Fibroblast of lung (primary cell): ENCODE measurements at regions not wholly inside any gene's neighbourhood (a gene's known extent, or its start where the extent isn't known, plus 50 kb on each side); places are given as distances from the start of the nearest gene placed in this dataset.

Source experiments
- DNase-seq, 2 donors: peaks; one replicate each; pipeline versions ENCODE4 v3.0.0 to v3.0.0-alpha.2; 2010; ENCODE audit warnings: low read depth in 2 of 2
- H2AFZ ChIP-seq: 2 replicates; pipeline ENCODE4 v1.5.1; 2012; ENCODE audit warnings: low read length, control low read depth, inconsistent platforms
- H3K27ac ChIP-seq: 2 replicates; pipeline ENCODE4 v1.5.1; 2011; ENCODE audit warnings: low read length, control low read depth; ENCODE audit not compliant: insufficient read depth
- H3K27me3 ChIP-seq: 2 replicates; pipeline ENCODE4 v1.5.1; 2011; ENCODE audit warnings: mild to moderate bottlenecking, low read length; ENCODE audit not compliant: control insufficient read depth, insufficient read depth
- H3K36me3 ChIP-seq: 2 replicates; pipeline ENCODE4 v1.5.1; 2011; ENCODE audit warnings: low read length; ENCODE audit not compliant: control insufficient read depth, insufficient read depth
- H3K4me1 ChIP-seq: 2 replicates; pipeline ENCODE4 v1.5.1; 2011; ENCODE audit warnings: low read length; ENCODE audit not compliant: control insufficient read depth, insufficient read depth; ENCODE audit errors: extremely low read depth
- H3K4me2 ChIP-seq: 2 replicates; pipeline ENCODE4 v1.5.1; 2011; ENCODE audit warnings: low read length, control low read depth; ENCODE audit not compliant: insufficient read depth; ENCODE audit errors: extremely low read depth
- H3K4me3 ChIP-seq, 4 experiments: fragments of 200-600 bp in 1 of 4; sonication (generic) in 1 of 4; replicated peaks in 1 of 4; 2 replicates each; pipeline ENCODE4 v1.5.1; 2011 to 2016; ENCODE audit warnings: low read length in 4 of 4, low read depth in 3 of 4, mild to moderate bottlenecking in 3 of 4, control low read depth in 2 of 4, inconsistent platforms in 1 of 4, mixed read lengths in 1 of 4; ENCODE audit not compliant: insufficient read depth in 1 of 4; ENCODE audit errors: control extremely low read depth in 1 of 4
- H3K79me2 ChIP-seq: 2 replicates; pipeline ENCODE4 v1.5.1; 2012; ENCODE audit warnings: mild to moderate bottlenecking, low read length, inconsistent platforms; ENCODE audit not compliant: control insufficient read depth, insufficient read depth
- H3K9ac ChIP-seq: 2 replicates; pipeline ENCODE4 v1.5.1; 2011; ENCODE audit warnings: mild to moderate bottlenecking, low read length, control low read depth; ENCODE audit not compliant: insufficient read depth
- H3K9me3 ChIP-seq: 2 replicates; pipeline ENCODE4 v1.5.1; 2012; ENCODE audit warnings: low read depth, low read length; ENCODE audit not compliant: control insufficient read depth, insufficient read depth
- H4K20me1 ChIP-seq: 2 replicates; pipeline ENCODE4 v1.5.1; 2011; ENCODE audit warnings: low read length; ENCODE audit not compliant: control insufficient read depth, insufficient read depth; ENCODE audit errors: extremely low read depth
- EZH2 ChIP-seq: IDR thresholded peaks from 2 replicates; pipeline ENCODE4 v1.5.1; 2012; ENCODE audit warnings: low read length, control low read depth, mild to moderate bottlenecking; ENCODE audit errors: missing control alignments
- TF ChIP-seq, protein P1 (sequence below), 2 donors: IDR thresholded peaks in 1 of 2; conservative IDR thresholded peaks in 1 of 2; 1 replicate in 1 of 2; 2 replicates in 1 of 2; pipeline ENCODE4 v1.5.1; 2011 to 2012; ENCODE audit warnings: low read length in 2 of 2, control low read depth in 1 of 2, inconsistent platforms in 1 of 2, low read depth in 1 of 2, mild to moderate bottlenecking in 1 of 2

DNA sequence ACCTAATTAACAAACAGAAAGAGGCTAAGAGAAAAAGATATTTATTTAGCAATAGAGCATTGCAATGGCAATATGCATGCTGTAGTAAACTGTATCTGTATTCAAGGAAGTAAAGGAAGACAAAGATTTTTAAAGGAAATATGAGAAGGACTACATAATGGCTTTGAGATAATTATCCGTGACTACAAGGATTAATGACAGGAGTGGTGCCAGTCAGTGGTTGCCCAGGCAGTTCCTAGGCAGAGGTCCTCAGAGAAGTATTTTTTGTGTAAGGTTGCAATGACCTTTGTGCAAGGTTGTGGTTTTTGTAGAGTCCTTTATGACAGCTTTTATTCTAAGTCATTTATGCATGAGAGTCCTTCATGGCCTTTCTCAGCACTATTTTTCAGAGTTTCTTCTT lies 711.1 kb upstream of the CHRM3 start:
- H3K9ac ChIP-seq: no peak overlapping the region
- no peaks in the 10 kb centered on the region for H4K20me1 ChIP-seq
- H3K4me2 ChIP-seq: no peak overlapping the region
- H3K4me3 ChIP-seq: no peak overlapping the region
- H3K27me3 ChIP-seq: no peaks in the 10 kb centered on the region
- H2AFZ ChIP-seq: no peak overlapping the region
- TF ChIP-seq, protein P1, sequence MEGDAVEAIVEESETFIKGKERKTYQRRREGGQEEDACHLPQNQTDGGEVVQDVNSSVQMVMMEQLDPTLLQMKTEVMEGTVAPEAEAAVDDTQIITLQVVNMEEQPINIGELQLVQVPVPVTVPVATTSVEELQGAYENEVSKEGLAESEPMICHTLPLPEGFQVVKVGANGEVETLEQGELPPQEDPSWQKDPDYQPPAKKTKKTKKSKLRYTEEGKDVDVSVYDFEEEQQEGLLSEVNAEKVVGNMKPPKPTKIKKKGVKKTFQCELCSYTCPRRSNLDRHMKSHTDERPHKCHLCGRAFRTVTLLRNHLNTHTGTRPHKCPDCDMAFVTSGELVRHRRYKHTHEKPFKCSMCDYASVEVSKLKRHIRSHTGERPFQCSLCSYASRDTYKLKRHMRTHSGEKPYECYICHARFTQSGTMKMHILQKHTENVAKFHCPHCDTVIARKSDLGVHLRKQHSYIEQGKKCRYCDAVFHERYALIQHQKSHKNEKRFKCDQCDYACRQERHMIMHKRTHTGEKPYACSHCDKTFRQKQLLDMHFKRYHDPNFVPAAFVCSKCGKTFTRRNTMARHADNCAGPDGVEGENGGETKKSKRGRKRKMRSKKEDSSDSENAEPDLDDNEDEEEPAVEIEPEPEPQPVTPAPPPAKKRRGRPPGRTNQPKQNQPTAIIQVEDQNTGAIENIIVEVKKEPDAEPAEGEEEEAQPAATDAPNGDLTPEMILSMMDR (conservative IDR thresholded peaks at IDR 0.05 in 1 of 2, IDR thresholded peaks at IDR 0.05 in 1 of 2; ENCODE audit: low read depth in 1 of 2, low read length in 2 of 2): no peak
- no peak for TF ChIP-seq EZH2
- DNase-seq: peak in 1 of 2 donors; percentile 15
- H3K9me3 ChIP-seq: no peaks in the 10 kb centered on the region
- no peaks in the 10 kb centered on the region for H3K4me1 ChIP-seq
- H3K36me3 ChIP-seq: no peaks in the 10 kb centered on the region
- H3K79me2 ChIP-seq: no peaks in the 10 kb centered on the region
- no peak overlapping the region for H3K27ac ChIP-seq

DNA sequence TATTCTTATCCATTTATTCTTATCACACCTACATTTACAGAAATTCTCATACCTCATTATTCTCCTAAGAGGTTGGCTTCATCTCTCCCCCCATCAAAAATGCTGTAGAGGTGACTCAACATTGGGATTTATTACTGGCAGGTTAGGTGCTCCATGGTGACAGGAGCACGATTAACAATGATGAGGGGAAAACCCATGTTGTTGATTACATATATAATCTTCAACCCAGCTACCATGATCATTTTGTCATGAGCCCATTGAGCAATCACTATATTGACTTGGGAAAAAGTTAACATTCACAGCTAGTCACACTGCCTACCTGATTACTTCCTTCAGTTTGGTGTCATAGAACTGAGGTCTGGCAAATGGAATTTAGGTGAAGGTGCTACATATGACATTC lies 712.1 kb upstream of the CHRM3 start:
- Histone ChIP-seq H2AFZ (no peak overlapping the region), H3K9me3 (no peaks in the 10 kb centered on the region), H3K27me3 (no peaks in the 10 kb centered on the region), H3K27ac (no peak overlapping the region), H3K36me3 (no peaks in the 10 kb centered on the region), H3K4me1 (no peaks in the 10 kb centered on the region), H3K4me2 (no peak overlapping the region), H3K9ac (no peak overlapping the region), H3K79me2 (no peaks in the 10 kb centered on the region), H3K4me3 (no peak overlapping the region), H4K20me1 (no peaks in the 10 kb centered on the region)
- DNase-seq: no peak
- no peak for TF ChIP-seq EZH2
- TF ChIP-seq, protein P1 (conservative IDR thresholded peaks at IDR 0.05 in 1 of 2, IDR thresholded peaks at IDR 0.05 in 1 of 2; ENCODE audit: low read depth in 1 of 2, low read length in 2 of 2): no peak

DNA sequence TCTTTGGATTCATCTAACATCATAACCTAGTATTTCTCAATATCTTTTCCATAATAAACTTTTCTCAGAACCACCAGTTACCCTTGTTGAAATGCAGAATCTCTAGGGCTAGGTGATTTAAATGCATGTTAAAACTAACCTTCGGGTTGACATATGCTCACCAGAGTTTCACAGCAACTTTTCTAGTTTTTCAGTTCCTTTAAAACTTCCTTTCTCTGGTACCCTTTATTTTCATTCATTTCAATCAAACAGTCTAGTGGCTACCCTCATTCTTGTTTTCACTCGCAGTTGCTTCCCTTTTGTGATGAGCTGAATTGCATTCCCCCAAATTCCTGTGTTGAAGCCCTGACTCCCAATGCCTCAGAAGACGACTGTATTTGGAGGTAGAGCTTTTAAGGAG lies 712.8 kb upstream of the CHRM3 start:
- TF ChIP-seq, protein P1 (conservative IDR thresholded peaks at IDR 0.05 in 1 of 2, IDR thresholded peaks at IDR 0.05 in 1 of 2; ENCODE audit: low read depth in 1 of 2, low read length in 2 of 2): no peak
- no peak for TF ChIP-seq EZH2
- no peak overlapping the region for H3K27ac ChIP-seq
- no peak overlapping the region for H3K9ac ChIP-seq
- no peaks in the 10 kb centered on the region for H3K4me1 ChIP-seq
- DNase-seq: no peak
- no peaks in the 10 kb centered on the region for H3K9me3 ChIP-seq
- no peaks in the 10 kb centered on the region for H3K36me3 ChIP-seq
- H3K4me2 ChIP-seq: no peak overlapping the region
- H4K20me1 ChIP-seq: no peaks in the 10 kb centered on the region
- H2AFZ ChIP-seq: no peak overlapping the region
- no peaks in the 10 kb centered on the region for H3K79me2 ChIP-seq
- no peak overlapping the region for H3K4me3 ChIP-seq
- no peaks in the 10 kb centered on the region for H3K27me3 ChIP-seq
